ENCODE measurements at regions not wholly inside any gene's neighbourhood (a gene's known extent, or its start where the extent isn't known, plus 50 kb on each side); places are given as distances from the start of the nearest gene placed in this dataset.
"Not testable (repeated sequence)": the region's sequence is repeated elsewhere in the genome, so short reads cannot be mapped to it uniquely, and the experiment has no call there.

DNA sequence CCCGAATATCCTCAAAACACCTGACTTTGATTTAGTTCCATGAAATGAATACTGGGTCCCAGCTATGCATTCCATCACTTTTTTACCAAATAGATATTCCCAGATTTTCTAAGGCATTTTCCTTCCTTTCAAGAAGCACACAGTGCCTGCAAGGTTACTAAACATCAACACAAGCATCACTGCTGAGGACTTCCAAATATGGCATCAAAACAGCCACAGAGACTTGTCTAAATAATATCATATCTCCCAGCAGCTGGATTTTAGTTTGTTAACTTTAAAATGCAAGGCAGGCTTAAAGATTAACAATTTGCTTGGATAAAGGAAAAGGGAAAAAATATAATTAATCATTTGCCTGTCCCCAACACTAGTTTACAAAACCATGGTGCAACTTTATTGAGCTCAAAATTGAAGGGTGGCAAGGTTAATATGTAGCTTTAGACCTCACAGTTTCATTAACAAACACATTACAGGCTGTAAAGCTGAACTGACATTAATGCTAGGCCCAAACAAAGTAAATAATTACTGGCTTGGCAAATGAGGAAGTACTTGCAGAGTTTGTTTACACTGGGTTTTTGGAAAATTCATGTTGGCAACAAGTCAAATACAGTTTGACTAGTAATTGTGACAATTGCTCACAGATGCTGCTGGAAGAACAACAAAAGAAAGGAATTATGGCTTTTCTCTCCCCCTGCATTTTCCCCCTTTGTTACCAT is 401.7 kb upstream of the CDIN1 start:
- no peak for DNase-seq (ENCODE audit: low spot score)

GRCh38 chr15:36178303-36178633 is 401.2 kb upstream of the CDIN1 start:
- no peak for DNase-seq (ENCODE audit: low spot score)

DNA sequence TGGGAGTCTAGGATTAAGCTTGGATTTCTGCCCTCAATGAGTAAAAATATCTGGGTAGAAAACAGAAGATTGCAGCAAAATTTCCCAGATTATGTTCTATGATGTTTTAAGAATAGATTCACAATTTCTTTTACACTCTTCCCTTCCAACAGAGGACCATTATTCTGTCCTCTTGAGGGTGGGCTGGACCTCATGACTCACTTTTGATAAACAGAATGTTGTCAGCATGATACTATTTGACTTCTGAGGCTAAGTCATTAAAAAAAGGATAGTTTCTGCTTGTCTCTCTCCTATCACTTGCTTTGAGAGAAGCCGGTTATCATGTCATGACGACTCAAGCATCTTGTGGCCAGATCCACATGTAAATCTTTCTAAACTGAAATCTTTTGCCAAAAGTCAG is 396.2 kb upstream of the CDIN1 start:
- no peak for DNase-seq (ENCODE audit: low spot score)

GRCh38 chr15:36185438-36185837 is 394.0 kb upstream of the CDIN1 start:
- no peak for DNase-seq (ENCODE audit: low spot score)

GRCh38 chr15:36185845-36186244 is 393.6 kb upstream of the CDIN1 start:
- DNase-seq (ENCODE audit: low spot score) = no peak

- no peak for DNase-seq (ENCODE audit: low spot score)
These were observed 393.1 kb upstream of the CDIN1 start for GRCh38 chr15:36186376-36186775.

DNA sequence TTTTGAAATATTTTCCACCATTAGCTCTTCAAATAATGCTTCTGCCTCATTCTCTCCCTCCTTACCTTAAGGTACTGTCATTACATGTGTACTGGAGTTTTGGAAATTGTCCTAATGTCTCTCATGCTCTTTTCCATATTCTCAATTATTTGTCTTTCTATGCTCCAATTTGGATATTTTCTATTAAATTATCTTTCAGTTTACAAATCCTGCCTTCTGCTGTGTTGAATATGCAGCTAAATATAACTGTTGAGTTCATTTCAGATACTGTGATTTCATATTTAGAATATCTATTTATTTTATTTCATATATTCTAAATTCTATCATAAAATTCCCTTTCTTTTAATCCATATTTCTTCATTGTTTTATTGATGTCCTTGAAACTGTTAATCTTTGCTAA is 388.0 kb upstream of the CDIN1 start:
- no peak for DNase-seq (ENCODE audit: low spot score)

- DNase-seq (ENCODE audit: low spot score) = not testable (repeated sequence)
These were observed 383.9 kb upstream of the CDIN1 start for GRCh38 chr15:36195361-36196007.

- no peak for DNase-seq (ENCODE audit: low spot score)
These were observed 370.4 kb upstream of the CDIN1 start for GRCh38 chr15:36208868-36209582.

DNA sequence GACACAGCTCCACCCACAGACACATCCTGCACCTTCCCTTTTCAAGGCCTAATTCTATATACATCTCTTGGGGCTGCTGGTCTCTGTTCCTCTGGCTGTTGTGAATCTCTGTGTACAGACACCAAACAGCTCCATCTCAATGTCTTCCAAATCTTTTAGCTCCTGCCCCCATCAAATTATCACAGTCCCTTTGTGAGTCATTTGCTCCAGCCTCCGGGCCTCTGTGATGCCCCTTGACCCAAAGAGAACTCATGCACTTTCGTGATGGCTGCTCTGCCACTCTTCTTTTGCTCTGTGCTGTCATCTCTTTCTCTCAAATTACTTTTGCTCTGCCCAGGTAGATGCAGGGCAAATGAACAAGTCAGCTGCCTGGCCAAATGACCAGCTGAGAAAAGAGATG is 369.0 kb upstream of the CDIN1 start:
- DNase-seq (ENCODE audit: low spot score) = no peak

DNA sequence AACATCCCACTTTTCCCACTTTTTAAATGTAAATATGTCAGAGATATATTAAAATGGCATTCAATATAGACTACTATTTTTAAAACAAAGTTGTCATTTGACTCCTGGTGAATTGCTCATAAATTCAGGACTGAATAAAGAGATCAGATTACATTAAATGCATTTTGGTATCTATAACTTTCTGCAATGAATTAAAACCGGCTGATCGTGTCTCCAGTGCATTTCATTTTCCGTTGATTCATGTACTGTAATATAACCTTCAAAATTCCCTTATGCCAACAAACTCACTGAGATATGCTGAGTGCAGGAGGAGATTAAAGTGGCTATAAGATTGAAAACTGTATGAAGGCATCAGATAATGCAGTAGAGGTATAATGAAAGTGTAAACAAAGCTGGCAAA is 361.1 kb upstream of the CDIN1 start:
- DNase-seq (ENCODE audit: low spot score) = no peak

- DNase-seq (ENCODE audit: low spot score) = no peak
These were observed 360.4 kb upstream of the CDIN1 start for GRCh38 chr15:36218991-36219390.

- DNase-seq (ENCODE audit: low spot score) = no peak
These were observed 357.4 kb upstream of the CDIN1 start for GRCh38 chr15:36221992-36222391.

DNA sequence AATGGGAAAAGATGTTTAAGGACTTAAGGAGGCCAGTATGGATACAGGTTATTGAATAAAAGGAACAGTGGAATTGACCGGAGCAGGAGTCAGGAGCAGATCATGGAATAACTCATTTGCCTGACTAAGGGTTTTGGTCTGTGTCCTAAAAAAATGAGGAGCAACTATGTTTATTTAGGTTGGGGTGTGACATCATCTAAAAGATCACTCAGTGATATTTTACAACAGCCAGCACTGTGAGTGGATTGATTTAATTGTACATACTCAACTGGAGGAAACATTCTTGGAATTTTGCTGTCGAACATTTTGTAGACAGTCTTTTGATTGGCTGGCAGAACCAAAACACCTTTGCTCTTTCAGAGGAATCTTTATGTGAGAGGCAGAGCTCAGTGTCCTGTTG is 348.6 kb upstream of the CDIN1 start:
- no peak for DNase-seq (ENCODE audit: low spot score)

DNA sequence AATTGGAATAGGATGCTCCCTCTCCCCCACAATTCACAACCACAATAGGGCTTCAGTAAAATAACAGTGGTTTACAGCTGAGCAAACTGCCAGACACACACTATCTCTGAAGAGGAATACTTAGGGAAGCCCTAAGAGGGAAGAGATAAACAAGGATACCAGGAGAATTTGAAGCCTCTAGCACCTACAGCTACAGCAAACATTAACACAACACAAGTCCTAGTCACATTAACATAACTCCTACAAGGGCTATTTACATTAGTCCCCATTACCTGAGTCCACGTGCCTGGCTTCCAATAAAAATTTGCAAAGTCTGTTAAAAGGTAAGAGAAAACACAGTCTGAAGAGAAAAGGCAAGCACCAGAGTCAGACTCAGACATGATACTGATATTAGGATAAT is 346.9 kb upstream of the CDIN1 start:
- DNase-seq (ENCODE audit: low spot score) = no peak

DNA sequence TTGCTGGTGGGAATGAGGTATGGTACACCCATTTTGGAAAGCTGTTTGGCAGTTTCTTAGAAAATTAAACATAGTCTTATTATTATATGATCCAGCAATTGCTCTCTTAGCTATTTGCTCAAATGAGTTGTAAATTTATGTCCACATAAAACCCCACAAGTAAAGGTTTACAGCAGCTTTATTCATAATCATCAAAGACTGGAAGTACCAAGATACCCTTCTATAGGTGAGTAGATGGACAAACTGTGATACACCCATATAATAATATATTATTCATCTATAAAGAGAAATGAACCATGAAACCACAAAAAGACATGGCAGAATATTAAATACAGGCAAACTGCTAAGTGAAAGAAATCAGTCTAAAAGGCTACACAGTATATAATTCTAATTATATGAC is 344.7 kb upstream of the CDIN1 start:
- DNase-seq (ENCODE audit: low spot score) = no peak

DNA sequence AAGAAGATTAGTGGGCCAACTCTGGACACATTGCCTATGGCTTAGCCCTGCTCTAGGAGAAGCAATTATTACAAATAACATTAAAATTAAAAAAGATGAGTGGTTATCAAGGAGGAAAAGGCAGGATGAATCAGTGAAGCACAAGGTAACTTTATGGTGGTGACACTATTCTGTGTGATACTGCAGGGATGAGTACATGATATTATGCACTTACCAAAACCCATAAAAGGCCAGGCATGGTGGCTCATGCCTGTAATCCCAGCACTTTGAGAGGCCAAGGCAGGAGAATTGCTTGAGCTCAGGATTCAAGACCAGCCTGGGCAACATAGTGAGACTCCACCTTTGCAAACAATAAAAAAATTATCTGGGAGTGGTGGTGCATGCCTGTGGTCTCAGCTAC is 344.3 kb upstream of the CDIN1 start:
- no peak for DNase-seq (ENCODE audit: low spot score)

GRCh38 chr15:36239509-36239908 is 339.9 kb upstream of the CDIN1 start:
- no peak for DNase-seq (ENCODE audit: low spot score)

- no peak for DNase-seq (ENCODE audit: low spot score)
These were observed 328.0 kb upstream of the CDIN1 start for GRCh38 chr15:36251450-36251849.

DNA sequence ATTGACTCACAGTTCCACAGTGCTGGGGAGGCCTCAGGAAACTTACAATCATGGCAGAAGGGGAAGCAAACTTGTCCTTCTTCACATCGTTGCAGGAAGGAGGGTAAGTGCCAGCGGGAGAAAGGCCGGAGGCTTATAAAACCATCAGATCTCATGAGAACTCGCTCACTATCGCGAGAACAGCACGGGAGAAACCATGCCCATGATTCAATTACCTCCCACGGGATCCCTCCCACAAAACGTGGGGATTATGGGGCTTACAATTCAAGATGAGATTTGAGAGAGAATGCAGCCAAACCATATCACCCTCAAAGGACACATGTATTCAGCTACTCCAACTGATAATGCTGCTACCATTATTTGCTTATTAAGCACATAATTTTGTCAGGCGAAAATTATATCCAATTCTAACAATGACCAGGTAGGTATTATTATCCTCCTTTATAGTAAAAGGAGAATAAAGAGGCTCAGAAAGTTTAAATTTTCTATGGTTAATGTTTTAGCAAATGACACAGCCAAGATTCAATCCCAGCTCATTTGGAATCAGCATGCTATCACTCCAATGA is 327.2 kb upstream of the CDIN1 start:
- DNase-seq (ENCODE audit: low spot score) = no peak

GRCh38 chr15:36254426-36254825 is 325.0 kb upstream of the CDIN1 start:
- no peak for DNase-seq (ENCODE audit: low spot score)

- DNase-seq (ENCODE audit: low spot score) = no peak
These were observed 323.0 kb upstream of the CDIN1 start for GRCh38 chr15:36256404-36256807.

DNA sequence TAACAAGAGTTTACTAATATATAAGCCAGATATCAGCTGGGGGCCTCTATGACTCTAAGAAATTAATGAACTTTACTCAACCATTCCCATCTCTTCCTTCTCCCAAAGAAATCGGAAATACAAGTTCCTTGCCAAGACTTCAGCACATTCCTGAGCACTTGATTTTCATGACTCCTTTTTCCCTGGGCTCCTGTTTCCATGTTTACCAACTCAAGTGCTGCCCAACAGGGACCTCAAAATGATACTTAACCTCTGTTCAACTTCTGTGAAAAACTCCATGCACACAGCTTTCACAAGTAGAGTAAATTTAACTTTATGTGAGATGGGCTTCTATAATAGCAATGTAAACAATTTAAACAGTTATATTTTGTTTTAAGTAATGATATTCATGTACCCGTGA is 315.8 kb upstream of the CDIN1 start:
- DNase-seq (ENCODE audit: low spot score) = no peak

All from activated CD4-positive, alpha-beta T cell treated with anti-CD3 and anti-CD28 coated beads, Interleukin-2, Interleukin-4, amounts not matched to agents 100 ng/mL and 50 ng/mL, durations not matched to agents 16 hours and 8 hours (primary cell).